ENCODE measurements at regions not wholly inside any gene's neighbourhood (a gene's known extent, or its start where the extent isn't known, plus 50 kb on each side); places are given as distances from the start of the nearest gene placed in this dataset.

DNA sequence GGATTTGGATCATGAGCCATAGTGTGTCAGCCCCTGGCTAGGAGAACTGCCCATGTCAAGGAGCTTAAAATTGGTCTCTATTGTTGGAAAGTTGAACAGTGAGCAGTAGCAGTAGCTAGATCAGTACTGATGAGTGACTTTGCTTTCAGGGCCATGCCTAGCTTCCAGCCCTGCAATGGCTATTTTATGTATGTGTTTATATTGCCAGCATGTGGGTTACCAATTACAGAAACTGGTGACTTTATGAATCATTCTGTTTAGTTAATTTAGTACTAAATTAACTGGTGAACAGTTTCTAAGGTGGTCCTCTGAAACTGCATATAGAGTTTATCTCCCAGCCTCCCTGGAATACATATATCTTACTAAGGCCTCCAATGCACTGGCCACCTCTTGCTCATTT, 908.1 kb upstream of the ALCAM start:
- no peaks in the 10 kb centered on the region for H3K9me3 ChIP-seq (ENCODE audit: severe bottlenecking)
- H3K27ac ChIP-seq = no peak overlapping the region
- TF ChIP-seq, protein P1, sequence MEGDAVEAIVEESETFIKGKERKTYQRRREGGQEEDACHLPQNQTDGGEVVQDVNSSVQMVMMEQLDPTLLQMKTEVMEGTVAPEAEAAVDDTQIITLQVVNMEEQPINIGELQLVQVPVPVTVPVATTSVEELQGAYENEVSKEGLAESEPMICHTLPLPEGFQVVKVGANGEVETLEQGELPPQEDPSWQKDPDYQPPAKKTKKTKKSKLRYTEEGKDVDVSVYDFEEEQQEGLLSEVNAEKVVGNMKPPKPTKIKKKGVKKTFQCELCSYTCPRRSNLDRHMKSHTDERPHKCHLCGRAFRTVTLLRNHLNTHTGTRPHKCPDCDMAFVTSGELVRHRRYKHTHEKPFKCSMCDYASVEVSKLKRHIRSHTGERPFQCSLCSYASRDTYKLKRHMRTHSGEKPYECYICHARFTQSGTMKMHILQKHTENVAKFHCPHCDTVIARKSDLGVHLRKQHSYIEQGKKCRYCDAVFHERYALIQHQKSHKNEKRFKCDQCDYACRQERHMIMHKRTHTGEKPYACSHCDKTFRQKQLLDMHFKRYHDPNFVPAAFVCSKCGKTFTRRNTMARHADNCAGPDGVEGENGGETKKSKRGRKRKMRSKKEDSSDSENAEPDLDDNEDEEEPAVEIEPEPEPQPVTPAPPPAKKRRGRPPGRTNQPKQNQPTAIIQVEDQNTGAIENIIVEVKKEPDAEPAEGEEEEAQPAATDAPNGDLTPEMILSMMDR (IDR thresholded peaks at IDR 0.05; ENCODE audit: low read depth, low read length) = no peak
- H3K36me3 ChIP-seq = no peaks in the 10 kb centered on the region
- H3K27me3 ChIP-seq (ENCODE audit: insufficient read depth, low read depth, severe bottlenecking) = no peaks in the 10 kb centered on the region
- no peak for DNase-seq
- H3K4me3 ChIP-seq (ENCODE audit: low read depth, low read length) = no peak overlapping the region

DNA sequence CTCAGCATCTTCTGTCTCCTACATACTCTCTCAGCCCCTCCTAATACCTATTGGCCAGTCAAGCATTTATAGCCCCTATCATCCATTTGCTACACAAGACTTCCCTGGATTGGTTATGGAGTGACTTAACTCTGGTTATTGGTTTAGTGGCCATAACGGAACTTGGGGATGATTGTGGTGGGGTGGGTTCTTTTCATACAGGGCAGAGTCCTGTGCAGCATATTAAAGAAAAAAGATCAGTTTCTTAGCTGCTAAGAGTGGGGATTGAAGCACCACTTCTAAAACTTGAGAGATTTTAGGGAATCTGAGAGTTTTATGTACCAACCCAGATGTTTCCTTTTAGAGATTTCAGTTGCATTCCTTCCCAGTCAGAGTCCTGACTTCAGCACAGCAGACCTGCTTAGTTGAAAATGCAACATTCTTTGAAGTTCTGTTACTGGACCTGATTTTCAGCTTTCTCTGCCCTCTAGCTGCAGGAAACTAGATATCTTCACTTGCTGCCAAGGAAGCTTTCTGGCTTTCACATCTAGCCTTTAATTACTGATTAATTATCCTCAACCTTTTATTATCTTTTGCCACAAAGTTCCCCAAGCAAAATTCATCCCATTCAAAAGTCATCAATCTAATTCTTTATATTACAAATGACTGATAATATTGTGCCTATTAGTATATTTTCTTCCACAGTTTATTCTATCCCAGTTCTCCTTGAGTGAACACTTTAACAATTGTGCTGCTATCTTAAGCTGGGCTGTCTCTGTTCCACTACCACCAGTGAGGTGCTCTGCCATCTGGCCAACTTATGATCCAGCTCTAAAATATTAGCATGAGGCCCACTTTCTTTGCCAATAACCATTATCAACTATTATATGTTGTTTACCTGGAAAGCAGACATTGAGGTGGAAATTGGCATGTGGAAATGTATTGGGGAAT, 906.0 kb upstream of the ALCAM start:
- no peak for DNase-seq
- Histone ChIP-seq H3K27me3 (ENCODE audit: insufficient read depth, low read depth, severe bottlenecking) (no peaks in the 10 kb centered on the region), H3K27ac (no peak overlapping the region), H3K36me3 (no peaks in the 10 kb centered on the region), H3K9me3 (ENCODE audit: severe bottlenecking) (no peaks in the 10 kb centered on the region), H3K4me3 (ENCODE audit: low read depth, low read length) (no peak overlapping the region)
- TF ChIP-seq, protein P1 (IDR thresholded peaks at IDR 0.05; ENCODE audit: low read depth, low read length) = peak; percentile 29; the same call in 1 of the 2 replicates

DNA sequence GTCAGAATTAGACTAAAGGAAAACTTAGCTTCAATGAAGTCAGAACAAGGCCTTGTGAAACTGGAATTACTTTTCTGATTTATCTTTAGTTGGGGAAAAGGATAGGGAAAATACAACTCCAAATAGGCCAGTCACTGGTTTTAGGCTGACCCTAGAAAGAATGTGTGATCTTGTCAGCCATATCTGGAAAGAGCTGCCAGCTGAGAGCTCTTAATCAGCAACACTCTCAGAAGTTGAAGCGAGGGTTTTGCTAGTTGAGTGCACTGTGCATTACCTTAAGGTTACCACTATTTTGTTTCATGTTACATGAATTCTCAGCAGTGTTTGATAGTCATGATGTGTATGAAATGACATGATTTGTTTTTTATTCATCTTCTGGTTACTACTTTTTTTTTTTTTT, 905.3 kb upstream of the ALCAM start:
- no peak for DNase-seq
- H3K27ac ChIP-seq = no peak overlapping the region

DNA sequence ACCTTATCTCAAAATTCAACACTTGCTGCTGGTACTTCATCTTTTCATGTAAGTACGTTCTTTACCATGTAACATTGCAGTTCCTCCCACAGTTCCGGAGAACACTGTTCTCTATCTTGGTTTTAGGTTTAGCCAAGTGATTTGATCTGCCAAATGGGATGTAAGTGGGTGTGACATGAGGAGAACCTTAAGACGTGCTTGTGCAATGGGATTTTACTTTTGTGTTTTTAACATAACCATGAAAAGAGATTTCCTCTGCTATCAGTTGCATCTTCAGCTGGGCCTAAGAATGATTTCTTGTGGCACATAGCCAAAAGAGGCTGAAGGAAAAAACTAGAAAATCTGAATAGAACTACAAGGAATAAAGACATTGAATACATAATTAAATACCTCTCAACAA, 894.5 kb upstream of the ALCAM start:
- Histone ChIP-seq H3K36me3 (no peaks in the 10 kb centered on the region), H3K4me3 (ENCODE audit: low read depth, low read length) (no peak overlapping the region), H3K27ac (no peak overlapping the region), H3K27me3 (ENCODE audit: insufficient read depth, low read depth, severe bottlenecking) (no peaks in the 10 kb centered on the region), H3K9me3 (ENCODE audit: severe bottlenecking) (no peaks in the 10 kb centered on the region)
- TF ChIP-seq, protein P1 (IDR thresholded peaks at IDR 0.05; ENCODE audit: low read depth, low read length) = no peak
- no peak for DNase-seq

More for the DNA sequence above, 905.3 kb upstream of the ALCAM start:
- no peaks in the 10 kb centered on the region for H3K27me3 ChIP-seq (ENCODE audit: insufficient read depth, low read depth, severe bottlenecking)
- no peaks in the 10 kb centered on the region for H3K9me3 ChIP-seq (ENCODE audit: severe bottlenecking)
- no peaks in the 10 kb centered on the region for H3K36me3 ChIP-seq
- TF ChIP-seq, protein P1 (IDR thresholded peaks at IDR 0.05; ENCODE audit: low read depth, low read length) = no peak
- no peak overlapping the region for H3K4me3 ChIP-seq (ENCODE audit: low read depth, low read length)

GRCh38 chr3:104474011-104474410, 892.7 kb upstream of the ALCAM start:
- Histone ChIP-seq H3K27ac (no peak overlapping the region), H3K36me3 (no peaks in the 10 kb centered on the region), H3K9me3 (ENCODE audit: severe bottlenecking) (no peaks in the 10 kb centered on the region), H3K27me3 (ENCODE audit: insufficient read depth, low read depth, severe bottlenecking) (no peaks in the 10 kb centered on the region), H3K4me3 (ENCODE audit: low read depth, low read length) (no peak overlapping the region)
- TF ChIP-seq, protein P1 (IDR thresholded peaks at IDR 0.05; ENCODE audit: low read depth, low read length) = no peak
- no peak for DNase-seq
